Subcutaneous abdominal adipose tissue (tissue), 5 donors: ENCODE measurements at regions not wholly inside any gene's neighbourhood (a gene's known extent, or its start where the extent isn't known, plus 50 kb on each side); places are given as distances from the start of the nearest gene placed in this dataset.

ENCODE experiments used
- H3K27ac ChIP-seq: one replicate; pipeline ENCODE4 v1.7.0; 2013; ENCODE audit warnings: low read depth, mild to moderate bottlenecking, inconsistent platforms, low read length, moderate library complexity
- H3K27me3 ChIP-seq, 5 donors: one replicate each; pipeline ENCODE4 v1.7.0; 2013; ENCODE audit warnings: low read length in 5 of 5, inconsistent platforms in 1 of 5; ENCODE audit not compliant: control insufficient read depth in 5 of 5, insufficient read depth in 4 of 5
- H3K36me3 ChIP-seq, 5 donors: one replicate each; pipeline ENCODE4 v1.7.0; 2013; ENCODE audit warnings: low read length in 5 of 5; ENCODE audit not compliant: control insufficient read depth in 5 of 5, insufficient read depth in 5 of 5
- H3K4me1 ChIP-seq, 5 donors: one replicate each; pipeline ENCODE4 v1.7.0; 2013; ENCODE audit warnings: low read length in 5 of 5, mild to moderate bottlenecking in 3 of 5, moderate library complexity in 1 of 5; ENCODE audit not compliant: control insufficient read depth in 5 of 5, insufficient read depth in 5 of 5
- H3K4me3 ChIP-seq, 5 donors: one replicate each; pipeline ENCODE4 v1.7.0; 2013; ENCODE audit warnings: low read length in 5 of 5, low read depth in 1 of 5
- H3K9ac ChIP-seq, 5 donors: one replicate each; pipeline ENCODE4 v1.7.0; 2013; ENCODE audit warnings: low read length in 5 of 5, mild to moderate bottlenecking in 4 of 5, moderate library complexity in 3 of 5
- H3K9me3 ChIP-seq, 5 donors: one replicate each; pipeline ENCODE4 v1.7.0; 2013; ENCODE audit warnings: low read length in 5 of 5; ENCODE audit not compliant: control insufficient read depth in 5 of 5
- donor health status: healthy.
- donor health status: healthy.
- donor health status: healthy.
- donor health status: healthy.
- donor health status: healthy.

DNA sequence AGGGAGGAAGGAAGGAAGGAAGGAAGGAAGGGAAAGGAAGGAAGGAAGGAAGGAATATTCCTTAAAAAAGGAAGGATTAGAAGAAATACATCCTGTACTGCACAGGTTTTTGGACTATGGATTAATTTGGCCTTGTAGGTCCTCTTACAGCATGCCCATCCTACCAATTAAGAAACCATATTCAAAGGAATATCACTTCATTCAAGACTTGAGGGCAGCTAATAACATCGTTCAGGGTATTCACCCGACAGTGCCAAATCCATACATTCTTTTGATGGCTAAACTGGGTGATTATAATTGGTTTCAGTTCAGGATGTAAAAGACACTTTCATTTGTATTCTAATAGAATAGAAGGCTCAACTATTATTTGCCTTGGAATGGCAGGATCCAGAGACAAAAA is 410.3 kb downstream of the PLOD2 start:
- H3K4me1 ChIP-seq: no peaks in the 10 kb centered on the region
- H3K36me3 ChIP-seq: no peaks in the 10 kb centered on the region
- no peaks in the 10 kb centered on the region for H3K9me3 ChIP-seq
- H3K27ac ChIP-seq: no peak overlapping the region
- H3K9ac ChIP-seq: no peak overlapping the region
- H3K27me3 ChIP-seq: no peaks in the 10 kb centered on the region
- no peak overlapping the region for H3K4me3 ChIP-seq

DNA sequence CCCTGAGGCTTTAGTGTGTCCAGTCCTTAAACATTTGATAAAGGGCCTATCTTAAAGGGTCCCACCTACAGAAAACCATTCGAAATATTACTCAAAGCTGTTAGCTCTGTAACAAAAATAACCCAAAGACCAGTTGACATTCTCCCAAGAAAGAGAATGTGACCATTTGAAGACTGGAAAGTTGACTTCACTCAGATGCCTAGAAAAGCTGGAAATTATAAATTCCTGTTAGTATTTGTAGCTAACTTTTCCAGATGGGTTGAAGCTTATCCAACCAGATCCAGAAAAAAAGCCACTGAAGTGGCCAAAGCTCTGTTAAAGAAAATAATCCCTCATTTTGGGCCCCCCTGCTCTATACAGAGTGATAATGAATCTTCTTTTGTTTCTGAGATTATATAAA is 408.4 kb downstream of the PLOD2 start:
- Histone ChIP-seq H3K4me1 (no peaks in the 10 kb centered on the region), H3K9me3 (no peaks in the 10 kb centered on the region), H3K27me3 (no peaks in the 10 kb centered on the region), H3K27ac (no peak overlapping the region), H3K36me3 (no peaks in the 10 kb centered on the region), H3K4me3 (no peak overlapping the region), H3K9ac (no peak overlapping the region)

DNA sequence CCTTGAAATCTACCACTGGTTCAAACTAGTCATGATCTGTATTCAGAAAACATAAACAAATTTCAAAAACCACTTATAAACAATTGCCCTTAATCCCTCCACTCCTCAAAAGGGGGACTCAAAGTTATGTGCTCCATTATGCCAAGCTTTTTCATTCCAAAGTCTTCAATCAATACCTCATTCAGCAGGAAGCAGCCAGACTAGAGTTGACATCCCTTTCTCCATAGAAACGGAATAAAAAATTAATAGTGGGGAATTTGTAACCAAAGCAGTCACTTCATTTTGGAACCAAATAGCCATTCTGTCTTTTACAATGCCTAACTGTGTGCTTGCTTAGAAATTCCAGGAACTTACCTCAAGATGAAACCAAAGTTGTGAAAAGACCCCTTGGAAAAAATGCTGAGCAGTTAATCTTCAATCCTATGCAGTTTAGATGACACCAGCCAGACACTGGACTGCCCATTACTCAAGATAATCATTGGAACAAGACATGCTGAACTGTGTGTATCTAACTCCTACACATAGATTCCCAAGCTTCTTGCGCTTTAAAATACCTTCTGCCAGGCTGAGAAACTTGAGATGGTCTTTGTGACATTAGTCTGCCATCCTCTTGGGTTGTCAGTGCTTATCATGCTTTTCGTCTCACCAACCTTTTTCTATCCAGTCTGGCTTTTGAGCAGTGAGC is 406.2 kb downstream of the PLOD2 start:
- no peak overlapping the region for H3K4me3 ChIP-seq
- no peaks in the 10 kb centered on the region for H3K27me3 ChIP-seq
- no peaks in the 10 kb centered on the region for H3K4me1 ChIP-seq
- no peaks in the 10 kb centered on the region for H3K9me3 ChIP-seq
- H3K27ac ChIP-seq: no peak overlapping the region
- H3K36me3 ChIP-seq: no peaks in the 10 kb centered on the region
- no peak overlapping the region for H3K9ac ChIP-seq

DNA sequence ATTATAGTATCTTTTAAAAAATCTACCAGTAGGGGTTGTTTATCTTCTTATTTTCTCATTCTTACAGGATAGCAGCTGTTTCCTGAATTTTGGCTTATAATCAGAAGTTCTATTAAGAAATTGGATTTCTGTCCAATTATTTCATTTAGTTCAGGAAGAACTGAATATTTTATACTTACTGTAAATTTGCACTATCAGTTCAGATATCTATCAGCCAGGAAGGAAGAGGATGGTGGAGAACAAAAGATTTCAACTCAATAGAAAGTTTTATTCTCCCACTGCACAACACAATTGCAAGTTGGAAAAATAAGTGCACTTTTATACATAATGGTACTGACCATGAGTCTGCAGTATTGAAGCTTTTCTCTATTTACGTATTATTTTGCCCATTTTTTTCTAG is 400.9 kb downstream of the PLOD2 start:
- Histone ChIP-seq H3K4me1 (no peaks in the 10 kb centered on the region), H3K36me3 (no peaks in the 10 kb centered on the region)

DNA sequence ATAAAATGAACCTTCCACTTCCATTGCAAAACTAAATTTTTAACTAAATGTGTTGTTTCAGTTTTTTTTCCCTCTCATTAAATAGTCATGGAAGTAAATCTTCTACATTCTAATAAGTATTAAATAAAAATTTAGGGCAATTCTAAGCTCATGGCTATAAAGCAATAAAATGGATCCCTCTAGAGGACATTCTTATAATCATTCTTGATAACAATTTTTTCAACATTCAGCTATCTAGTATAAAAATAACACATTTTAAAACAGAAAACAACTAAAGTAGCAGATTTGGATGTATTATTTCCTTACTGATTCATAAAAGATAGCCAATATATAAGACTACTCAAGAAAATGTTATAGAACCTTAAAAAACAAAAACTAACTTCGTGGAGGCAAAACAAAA is 393.1 kb downstream of the PLOD2 start:
- H3K4me1 ChIP-seq: no peaks in the 10 kb centered on the region
- H3K36me3 ChIP-seq: no peaks in the 10 kb centered on the region
- H3K27me3 ChIP-seq: no peaks in the 10 kb centered on the region
- no peaks in the 10 kb centered on the region for H3K9me3 ChIP-seq
- H3K9ac ChIP-seq: no peak overlapping the region
- no peak overlapping the region for H3K27ac ChIP-seq
- no peak overlapping the region for H3K4me3 ChIP-seq

More for the DNA sequence above, 400.9 kb downstream of the PLOD2 start:
- Histone ChIP-seq H3K27me3 (no peaks in the 10 kb centered on the region), H3K4me3 (no peak overlapping the region), H3K9ac (no peak overlapping the region), H3K9me3 (no peaks in the 10 kb centered on the region), H3K27ac (no peak overlapping the region)

DNA sequence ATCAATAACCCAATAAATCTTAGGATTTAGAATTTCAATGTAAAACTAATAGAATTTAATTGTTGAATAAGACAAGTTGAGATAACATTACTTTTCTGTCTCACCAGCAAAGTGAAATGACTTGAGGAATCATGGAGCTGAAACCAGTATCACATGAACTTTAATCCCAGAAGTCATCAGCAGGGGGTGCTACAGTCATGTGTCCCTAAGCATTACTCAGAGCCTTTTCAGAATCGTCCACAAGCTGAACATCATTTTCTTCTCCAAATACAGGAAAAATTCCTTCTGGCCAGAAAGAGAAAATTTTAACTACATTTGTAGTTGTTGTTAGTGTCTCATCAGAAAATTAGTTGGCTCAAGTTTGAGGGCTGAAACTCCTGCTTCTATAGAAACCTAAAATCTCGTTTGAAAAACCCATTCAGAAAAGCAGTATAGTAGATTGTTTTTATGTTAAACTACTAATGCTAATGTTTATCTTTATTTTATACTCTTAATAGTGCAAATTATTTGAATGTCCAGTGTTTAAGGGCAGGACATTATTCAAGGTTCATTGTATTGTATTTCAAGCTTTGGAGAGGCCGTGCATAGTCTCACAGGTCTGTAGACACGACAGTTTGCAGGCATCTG is 384.1 kb downstream of the PLOD2 start:
- Histone ChIP-seq H3K9me3 (no peaks in the 10 kb centered on the region), H3K36me3 (no peaks in the 10 kb centered on the region), H3K4me3 (no peak overlapping the region), H3K27ac (no peak overlapping the region), H3K9ac (no peak overlapping the region), H3K27me3 (no peaks in the 10 kb centered on the region), H3K4me1 (no peaks in the 10 kb centered on the region)

DNA sequence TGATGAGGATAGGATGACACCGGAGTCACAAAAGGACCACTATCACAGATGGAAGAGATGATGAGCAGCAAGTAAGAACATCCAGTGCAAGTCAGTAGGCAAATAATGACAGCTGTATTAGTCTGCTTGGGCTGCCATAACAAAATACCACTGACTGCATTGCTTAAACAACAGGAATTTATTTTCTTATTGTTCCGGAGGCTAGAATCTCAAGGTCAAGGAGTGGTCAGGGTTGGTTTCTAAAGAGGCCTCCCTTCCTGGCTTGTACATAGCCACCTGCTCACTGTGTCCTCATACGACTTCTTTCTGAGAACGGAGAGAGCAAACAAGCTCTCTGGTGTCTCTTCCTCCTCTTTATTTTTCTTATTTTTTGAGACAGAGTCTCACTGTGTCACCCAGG is 380.7 kb downstream of the PLOD2 start:
- Histone ChIP-seq H3K9me3 (no peaks in the 10 kb centered on the region), H3K36me3 (no peaks in the 10 kb centered on the region), H3K9ac (no peak overlapping the region), H3K27me3 (no peaks in the 10 kb centered on the region), H3K4me1 (no peaks in the 10 kb centered on the region), H3K4me3 (no peak overlapping the region), H3K27ac (no peak overlapping the region)

DNA sequence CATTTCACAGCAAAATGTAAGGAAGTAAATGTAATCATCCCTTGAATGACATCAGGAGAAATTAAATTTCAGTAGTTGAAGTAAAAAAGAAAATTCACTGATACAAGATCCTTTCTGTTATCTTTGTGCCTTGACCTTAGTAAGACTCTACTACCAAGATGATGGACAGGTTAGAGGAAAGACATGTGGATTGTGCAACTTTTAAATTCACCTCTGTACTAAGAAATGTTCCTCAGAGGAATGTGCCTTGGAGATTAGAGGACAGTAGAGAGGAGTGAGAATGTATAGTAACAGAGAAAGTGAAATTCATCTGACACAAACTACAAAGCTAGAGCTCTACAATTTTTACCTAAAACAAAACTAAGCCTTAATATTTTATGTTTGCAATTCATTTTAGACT is 375.3 kb downstream of the PLOD2 start:
- Histone ChIP-seq H3K9me3 (no peaks in the 10 kb centered on the region), H3K27ac (no peak overlapping the region), H3K4me3 (no peak overlapping the region), H3K27me3 (no peaks in the 10 kb centered on the region), H3K4me1 (no peaks in the 10 kb centered on the region), H3K36me3 (no peaks in the 10 kb centered on the region), H3K9ac (no peak overlapping the region)

DNA sequence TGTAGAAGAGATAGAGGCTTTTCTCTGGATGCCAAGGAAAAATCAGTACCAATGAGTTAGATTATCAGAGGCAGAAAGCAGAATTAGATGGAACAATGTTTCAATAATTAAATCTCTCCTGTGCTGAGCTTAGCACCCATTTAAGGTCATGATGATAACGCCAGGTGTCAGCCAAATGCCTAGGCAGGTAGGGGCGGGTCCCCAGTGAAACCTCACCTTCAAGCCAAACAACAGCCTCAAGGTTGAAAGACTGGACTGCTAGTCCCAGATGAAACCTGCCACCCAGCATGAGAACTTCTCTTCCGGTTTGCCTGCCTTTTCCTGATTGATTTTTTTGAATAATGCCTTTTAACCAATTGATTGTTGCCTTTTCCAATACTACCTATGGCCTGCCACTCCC is 363.0 kb downstream of the PLOD2 start:
- no peaks in the 10 kb centered on the region for H3K9me3 ChIP-seq
- H3K4me1 ChIP-seq: peaks cover 0 to 2% (median 0%) of the 10 kb centered on the region in 5 donors
- H3K36me3 ChIP-seq: no peaks in the 10 kb centered on the region
- H3K27me3 ChIP-seq: no peaks in the 10 kb centered on the region
- no peak overlapping the region for H3K27ac ChIP-seq
- H3K9ac ChIP-seq: no peak overlapping the region
- no peak overlapping the region for H3K4me3 ChIP-seq

DNA sequence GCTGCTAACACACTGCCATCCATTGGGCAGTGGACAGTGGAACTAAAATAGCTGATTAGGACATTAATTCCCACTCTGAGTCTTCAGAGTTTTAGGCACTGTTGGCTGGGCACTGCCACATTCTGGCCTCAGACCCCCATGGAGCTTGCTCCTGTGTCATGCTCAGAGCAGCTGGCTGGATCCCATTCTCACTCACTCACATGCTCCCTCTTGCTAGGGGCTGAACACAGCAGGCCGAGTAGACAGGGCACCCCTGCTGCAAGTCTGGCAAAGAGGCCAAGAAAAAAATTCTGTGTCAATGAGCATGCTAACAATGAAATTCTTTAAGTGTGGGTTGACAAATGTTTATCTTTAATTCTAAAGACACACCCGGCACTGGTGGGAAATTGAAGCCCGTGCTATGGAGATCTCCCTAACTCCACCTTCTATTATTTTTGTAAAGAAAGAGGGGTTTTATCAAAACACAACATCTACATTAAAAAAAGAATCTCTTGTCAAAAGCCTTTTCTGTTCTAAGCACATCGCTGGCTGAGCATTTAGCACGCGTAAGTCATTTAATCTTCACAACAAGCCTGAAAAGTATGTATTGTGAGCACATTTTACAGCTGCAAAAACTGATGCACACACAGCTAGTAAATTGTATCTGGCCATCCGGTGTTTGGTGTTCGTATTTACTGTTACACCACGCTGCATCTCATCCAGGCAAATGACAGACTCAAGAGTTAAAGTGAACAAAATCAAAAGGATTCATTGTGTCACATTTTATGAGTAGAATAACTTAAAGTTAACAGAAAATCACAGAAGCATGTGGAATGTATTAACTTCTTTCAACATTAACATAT is 362.1 kb downstream of the PLOD2 start:
- H3K4me1 ChIP-seq: peaks cover 0 to 2% (median 0%) of the 10 kb centered on the region in 5 donors

More for the DNA sequence above, 362.1 kb downstream of the PLOD2 start:
- Histone ChIP-seq H3K9ac (no peak overlapping the region), H3K27me3 (no peaks in the 10 kb centered on the region), H3K27ac (no peak overlapping the region), H3K4me3 (no peak overlapping the region), H3K9me3 (no peaks in the 10 kb centered on the region), H3K36me3 (no peaks in the 10 kb centered on the region)
